GM19455 (cell line): ENCODE measurements at regions not wholly inside any gene's neighbourhood (a gene's known extent, or its start where the extent isn't known, plus 50 kb on each side); places are given as distances from the start of the nearest gene placed in this dataset.
"Not testable (repeated sequence)": the region's sequence is repeated elsewhere in the genome, so short reads cannot be mapped to it uniquely, and the experiment has no call there.

ENCODE experiments used
- ATAC-seq: cut with Tn5 transposase; IDR thresholded peaks from one replicate; pipeline ENCODE4 v1.9.1; 2021; ENCODE audit not compliant: unreplicated experiment

DNA sequence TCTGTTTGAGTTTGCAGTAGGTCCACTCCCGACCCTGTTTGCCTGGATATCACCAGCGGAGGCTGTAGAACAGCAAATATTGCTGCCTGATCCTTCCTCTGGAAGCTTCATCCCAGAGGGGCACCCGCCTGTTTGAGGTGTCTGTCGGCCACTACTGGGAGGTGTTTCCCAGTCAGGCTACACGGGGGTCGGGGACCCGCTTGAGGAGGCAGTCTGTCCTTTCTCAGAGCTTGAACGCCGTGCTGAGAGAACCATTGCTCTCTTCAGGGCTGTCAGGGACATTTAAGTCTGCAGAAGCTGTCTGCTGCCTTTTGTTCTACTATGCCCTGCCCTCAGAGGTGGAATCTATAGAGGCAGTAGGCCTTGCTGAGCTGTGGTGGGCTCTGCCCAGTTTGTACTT lies 422.3 kb downstream of the CCDC85A start:
- not testable (repeated sequence) for ATAC-seq

DNA sequence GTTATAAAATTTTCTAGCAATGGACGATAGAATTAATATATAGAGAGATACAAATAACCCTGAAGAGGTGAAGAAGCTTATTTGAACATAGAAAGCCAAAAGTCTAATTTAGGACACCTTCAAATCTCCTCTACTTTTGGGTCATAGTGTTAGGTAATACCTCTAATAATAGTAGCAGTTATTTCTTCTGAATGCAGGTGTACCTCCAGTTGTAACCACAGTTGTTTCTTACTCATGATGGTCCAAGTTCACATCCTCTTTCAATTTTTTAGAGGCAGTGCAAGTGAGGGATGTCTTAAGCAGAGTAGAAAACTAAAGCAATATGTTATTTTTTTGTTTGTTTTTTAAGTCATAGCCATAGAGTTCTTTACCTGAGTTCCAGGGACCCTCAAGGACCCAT lies 429.5 kb downstream of the CCDC85A start:
- ATAC-seq: no peak

DNA sequence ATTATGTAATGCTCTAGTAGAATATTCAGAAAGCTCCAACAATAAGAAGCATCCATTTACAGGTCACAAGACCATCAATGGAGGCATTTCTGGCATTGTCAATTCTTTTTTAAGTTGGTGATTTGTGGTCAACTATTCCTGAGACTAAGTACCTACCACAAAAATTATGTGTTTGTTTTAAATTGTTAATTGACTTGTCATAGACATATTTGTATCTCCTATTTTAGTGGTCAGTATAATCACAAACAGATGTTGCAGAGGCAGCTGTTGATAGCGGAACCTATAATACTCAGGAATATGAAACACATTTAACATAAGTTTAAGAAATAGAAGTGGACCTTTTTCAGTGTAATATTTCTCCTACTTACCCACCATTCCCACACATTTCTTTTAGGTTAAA lies 430.1 kb downstream of the CCDC85A start:
- no peak for ATAC-seq

DNA sequence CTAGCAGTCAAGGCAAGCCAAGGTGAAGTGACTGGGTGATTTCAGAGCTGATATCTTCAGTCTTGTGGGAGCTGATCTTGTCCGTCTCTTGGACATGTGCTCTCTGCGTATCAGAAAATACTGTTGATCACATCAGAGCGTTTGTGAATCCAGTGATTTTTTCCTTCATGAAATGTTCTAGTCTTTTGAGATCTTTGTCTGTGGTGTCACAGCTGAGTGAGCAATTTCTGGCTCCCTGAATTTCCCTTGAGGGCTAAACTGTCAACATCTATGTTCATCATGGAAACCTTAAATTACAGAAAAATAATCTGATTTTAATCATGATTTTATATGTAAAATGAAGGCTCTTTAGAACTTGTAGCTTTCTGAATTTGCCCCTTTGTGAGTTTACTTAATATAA lies 432.0 kb downstream of the CCDC85A start:
- ATAC-seq: no peak

DNA sequence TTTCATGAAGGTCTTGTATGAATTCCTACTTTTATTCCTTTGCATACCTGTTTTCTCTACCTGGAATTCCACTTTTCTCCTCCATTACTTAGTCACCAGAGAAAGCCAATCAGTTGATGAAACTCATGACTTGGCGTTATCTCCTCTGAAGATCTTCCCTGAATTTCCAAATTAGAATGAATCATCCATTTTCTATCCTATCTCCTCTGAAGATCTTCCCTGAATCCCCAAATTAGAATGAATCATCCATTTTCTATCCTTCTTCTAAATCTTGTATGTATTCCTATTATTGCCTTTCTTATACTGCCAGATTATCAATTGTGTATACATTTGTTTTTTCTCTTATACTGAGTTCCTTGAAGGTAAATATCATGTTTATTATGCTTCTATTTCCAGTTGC lies 440.4 kb downstream of the CCDC85A start:
- no peak for ATAC-seq

DNA sequence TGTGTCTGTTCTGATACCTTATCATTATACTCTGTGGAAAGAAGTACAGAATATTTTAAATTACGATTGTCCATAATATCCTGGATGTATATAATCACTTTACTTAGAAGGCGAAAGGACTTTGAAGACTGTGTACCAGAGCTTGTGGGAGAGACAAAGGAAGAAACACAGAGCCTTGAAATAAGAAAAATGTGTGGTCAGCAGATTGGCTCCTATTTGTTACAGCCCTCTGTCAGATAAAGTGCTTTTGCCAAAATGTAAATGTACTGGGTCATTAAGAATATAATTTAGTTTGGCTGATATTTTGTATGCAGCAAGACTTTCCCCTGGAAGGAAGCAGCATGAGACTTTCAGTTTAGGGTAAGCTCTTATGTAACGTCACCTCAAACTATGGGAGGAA lies 443.1 kb downstream of the CCDC85A start:
- no peak for ATAC-seq

DNA sequence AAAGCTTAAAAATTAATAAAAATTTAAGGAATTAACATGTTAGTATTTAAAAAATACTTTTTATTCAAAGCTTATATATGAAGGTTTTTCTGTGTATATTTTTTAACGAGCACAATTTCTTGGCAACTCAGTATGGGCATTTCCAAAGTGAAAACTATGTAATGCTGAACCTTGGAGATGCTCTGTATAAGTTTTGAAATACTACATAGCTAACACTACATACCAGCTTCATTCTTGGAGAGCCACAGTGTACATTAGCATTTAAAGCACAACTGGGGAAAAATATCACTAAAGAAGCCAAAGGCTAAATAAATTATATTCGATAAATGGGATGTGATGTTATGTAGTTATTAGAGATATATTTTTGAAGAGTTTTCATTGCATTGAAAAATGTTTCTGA lies 446.5 kb downstream of the CCDC85A start:
- ATAC-seq: no peak

DNA sequence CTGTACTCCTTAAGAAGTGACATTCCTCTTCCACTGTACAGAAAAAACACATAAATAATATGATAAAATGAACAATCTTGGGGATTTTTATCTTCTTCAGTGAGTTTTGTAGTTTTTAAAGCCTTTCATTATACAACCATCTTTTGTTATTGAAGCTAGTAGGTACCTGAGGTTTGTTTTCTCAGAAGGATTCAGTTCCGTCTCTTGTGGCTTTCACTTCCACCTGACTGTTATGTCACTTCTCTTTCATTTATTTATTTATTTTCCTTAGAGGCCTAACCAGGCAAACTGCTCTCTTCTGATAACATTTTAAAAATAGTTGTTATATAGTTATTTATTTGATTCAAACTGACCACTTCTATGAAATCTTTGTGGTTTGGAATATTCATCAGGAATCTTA lies 464.2 kb downstream of the CCDC85A start:
- no peak for ATAC-seq

DNA sequence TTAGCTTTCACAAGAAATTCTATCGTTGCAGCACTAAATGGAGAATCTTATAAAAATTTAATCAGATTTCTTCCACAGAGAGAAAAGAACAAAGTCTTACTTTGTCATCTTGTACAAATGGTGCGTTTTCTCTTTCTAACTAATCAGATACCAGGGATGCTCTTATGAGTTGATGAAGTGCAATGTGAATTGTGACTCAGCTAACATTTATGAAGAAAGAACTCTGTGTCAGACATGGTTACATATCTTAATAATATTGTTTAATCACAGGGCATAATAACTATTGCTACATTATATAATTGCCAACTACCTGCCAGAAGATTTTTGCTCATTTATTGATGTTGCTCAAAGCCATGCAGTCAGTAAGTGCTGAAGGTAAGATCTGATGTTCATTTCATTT lies 465.0 kb downstream of the CCDC85A start:
- no peak for ATAC-seq

DNA sequence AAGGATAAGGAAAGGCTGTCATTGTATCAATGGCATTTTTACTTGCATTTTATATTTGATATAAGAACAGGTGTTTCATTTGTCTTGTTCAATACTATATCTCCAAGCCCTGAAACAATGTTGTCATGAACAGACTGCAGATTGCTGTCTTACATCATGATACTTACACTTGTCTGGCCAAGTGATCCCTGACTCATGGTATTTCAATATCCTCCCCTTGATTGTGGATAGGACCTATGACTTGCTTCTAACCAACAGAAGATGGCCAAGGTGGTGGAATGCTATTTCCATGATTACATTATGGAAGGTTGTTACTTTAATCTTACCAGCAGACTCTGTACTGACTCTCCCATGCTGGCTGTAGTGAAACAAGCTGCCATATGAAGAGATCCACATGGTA lies 471.1 kb downstream of the CCDC85A start:
- no peak for ATAC-seq

DNA sequence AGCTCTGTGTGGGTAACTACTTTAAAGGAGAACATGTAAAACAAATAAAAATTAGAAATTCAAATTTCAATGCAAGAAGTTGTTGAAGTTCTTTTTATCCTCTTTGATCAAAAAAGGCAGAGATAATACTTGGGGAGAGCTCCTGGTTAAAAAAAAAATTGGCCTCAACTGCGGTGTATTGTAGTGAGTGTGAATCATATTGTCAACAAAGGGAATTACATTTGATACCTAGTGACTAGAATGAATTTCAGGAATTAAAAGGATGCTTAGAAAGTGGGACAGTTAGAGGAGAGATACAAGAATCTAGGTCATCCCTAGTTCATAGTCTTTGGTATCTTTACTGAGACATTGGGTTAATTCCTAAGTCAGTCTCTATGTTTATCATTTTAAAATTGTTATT lies 473.0 kb downstream of the CCDC85A start:
- ATAC-seq: no peak

DNA sequence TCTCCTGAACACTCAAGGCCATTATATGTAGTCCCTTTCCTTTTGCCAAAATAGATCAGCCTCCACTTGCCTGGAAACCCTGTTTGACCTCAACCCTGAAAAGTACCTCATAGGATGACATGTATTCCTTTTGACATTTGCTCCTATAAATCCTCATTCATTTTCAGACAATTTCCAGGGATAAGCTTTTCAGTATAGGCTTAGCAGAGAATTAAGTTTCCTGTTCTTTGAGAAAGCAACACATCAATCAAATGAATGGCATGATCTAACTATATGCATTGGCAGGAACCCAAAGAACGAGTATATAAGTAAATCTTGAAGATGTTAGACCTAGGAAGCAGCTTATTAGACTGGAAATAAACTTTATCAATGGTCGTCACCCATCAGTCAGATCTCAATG lies 483.0 kb downstream of the CCDC85A start:
- no peak for ATAC-seq

DNA sequence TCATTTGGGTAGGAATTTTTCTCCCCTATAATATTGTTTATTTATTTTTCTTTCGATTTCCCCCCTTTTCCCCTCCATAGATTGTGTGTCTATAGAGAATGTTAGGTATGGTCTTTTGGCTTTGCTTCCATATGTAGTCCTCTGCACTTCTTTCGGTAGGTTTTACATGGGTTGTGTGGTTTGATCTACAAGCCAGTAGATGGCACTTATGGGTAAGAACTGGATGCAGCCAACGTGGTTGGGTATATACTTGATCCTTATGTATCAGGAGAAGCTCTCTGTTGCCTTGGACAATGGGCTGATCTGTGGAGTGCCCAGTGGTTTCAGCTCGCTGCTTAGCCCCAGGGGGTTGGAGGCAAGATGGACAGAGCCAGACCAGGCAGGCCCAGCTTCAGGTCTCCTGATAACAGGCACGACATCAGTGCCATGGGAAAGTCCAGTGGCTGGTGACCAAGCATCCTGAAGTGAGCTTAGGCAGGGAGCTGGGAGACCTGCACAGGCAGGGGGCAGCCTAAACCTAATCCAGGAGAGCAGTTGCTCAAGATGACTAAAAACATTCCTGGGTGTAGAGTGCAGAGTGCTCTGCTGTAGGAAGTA lies 488.3 kb downstream of the CCDC85A start:
- no peak for ATAC-seq

DNA sequence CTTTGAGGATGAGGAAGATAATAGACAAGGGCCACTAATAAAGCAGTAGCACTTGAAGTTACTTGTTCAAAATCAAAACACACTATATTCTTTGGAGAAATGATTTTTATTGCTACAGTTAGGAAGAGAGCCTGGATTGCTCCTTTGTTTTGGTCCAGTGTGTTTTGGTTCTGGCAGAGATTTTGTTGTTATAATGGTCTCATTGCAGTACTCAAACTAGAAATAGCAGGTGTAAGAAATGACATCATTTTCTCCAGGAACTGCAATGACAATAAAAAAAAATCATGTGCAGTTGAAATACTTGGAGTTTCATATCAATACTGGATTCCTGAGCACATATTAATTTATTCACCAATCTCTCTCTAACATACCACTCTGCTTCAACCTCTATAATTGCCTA lies 490.3 kb downstream of the CCDC85A start:
- ATAC-seq: no peak

DNA sequence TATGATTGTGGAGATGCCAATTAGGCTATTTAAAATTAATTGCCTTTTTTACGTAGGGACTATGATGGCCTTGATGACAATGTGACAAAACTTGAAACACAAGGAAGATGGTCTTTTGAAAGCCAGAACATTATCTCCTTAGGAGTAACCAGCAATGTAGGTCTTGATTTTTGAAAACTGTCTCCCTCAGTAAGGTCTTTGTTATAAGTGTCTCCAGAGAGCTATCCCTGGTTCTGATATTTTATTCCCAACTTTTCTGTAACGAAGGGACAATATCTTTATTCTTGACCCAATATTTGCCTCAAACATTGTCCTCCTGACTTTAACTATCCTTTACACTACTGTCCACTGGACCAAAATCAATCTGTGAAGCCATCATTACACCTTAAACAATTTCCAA lies 493.2 kb downstream of the CCDC85A start:
- no peak for ATAC-seq

DNA sequence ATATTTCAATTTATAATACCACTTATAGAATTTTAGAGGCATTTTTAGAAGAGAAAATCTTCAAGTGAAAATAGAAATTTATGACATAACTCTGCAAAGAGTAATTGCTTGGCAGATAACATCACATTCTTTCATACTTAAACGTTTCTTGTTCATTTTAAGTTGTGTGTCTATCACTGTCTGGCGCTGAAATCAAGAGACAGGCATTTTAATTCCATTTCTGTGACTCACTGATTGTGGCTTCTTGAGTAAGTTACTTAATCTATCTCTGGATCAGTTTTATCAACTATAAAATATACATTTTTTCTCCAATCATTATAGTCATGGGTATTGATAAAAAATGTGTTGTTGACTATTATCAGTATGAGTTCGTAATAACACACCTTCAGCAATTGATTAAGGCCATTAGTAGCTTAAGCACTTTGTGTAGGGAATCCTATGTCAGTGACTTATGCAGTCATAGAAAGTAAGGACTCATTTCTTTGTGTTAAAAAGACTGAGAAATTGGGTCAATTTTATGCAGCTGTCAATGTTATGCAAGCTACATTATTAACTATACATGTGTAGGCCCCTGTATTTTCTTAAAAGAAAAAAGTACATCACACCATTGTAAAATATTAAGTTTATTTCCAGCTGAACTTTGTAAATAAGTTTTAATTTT lies 497.3 kb downstream of the CCDC85A start:
- no peak for ATAC-seq

DNA sequence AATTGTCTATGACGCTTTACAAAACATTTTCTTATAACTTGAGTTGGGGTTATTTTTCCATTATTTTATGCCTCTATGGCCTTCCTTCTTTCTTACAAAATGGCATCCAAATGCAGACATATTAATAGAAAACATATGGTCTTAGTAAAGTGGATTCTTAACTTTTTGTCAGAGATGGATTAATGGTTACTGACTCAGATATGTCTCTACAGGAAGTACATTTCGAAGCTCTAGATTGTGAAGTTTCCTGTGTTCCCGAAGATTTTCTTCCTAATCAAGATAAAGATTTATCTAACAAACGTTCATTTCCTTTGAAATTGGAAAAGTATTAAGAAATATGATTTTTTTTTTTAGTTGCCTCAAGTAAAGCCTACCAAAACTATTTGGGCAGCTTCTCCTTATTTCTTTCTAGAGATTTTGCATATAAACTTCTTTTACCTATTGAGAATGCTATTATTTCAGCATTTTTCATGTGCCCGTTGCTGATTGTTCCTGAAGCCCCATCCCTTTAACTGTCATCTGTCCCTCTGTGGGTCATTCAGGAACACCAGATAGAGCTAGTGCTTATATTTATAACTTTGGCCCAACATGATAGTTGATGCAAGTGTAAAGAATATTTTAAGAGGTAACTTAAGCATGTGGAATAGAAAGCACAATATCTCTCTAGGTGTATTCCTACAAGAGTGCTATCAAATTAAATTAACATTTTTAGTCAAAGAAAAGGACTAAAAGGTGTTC lies 498.0 kb downstream of the CCDC85A start:
- no peak for ATAC-seq

DNA sequence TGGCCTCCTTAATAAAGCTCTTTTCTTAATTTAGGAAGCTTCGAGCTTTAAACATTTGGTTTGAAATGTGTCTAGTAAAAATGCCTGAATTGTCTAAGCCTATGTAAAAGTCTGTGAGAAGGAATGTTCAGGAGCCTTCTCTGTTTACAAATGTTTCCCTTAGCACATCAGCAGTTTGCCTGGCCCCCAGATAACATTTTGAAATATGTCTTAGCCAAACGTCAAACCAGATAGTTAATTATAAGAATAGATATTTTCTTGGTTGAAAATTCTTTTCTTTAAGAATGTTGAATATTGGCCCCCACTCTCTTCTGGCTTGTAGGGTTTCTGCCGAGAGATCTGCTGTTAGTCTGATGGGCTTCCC lies 498.6 kb downstream of the CCDC85A start:
- no peak for ATAC-seq

DNA sequence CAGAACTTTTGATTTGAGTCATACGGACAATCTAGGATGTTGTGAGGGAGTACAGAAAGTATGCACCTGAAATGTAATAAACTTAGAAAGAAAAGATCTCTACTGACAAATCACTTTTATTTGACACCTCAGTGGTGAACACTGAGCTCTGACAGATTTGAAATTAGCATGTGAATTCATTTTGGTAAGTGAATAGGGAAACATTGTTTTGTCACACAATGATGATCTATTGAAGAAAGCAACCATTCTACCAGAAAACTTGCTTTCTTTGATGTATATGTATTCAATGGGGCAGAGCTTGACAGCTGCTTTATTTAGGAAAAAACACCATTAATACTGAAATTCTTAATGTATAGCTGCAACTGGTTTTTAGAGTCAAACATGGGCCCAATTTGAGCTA lies 500.5 kb downstream of the CCDC85A start:
- no peak for ATAC-seq

DNA sequence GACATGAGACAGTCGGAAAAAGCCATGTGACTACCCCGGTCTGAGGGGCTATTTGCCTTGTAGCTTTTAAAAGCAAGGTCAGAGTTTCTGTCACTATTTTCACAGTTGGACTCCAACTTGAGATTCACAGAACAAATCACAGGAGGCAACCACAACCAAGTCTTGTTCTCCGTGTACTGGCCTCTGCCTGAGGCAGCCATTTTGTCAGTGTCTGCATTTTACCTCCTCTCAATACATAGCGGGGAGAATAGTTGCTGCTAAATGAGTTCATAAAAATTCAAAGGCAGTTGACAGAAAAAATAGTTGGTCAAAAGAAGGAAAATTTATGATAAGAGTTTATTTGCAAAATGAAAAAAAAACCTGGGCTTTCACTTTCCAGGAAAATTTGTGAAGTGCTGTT lies 501.4 kb downstream of the CCDC85A start:
- no peak for ATAC-seq

DNA sequence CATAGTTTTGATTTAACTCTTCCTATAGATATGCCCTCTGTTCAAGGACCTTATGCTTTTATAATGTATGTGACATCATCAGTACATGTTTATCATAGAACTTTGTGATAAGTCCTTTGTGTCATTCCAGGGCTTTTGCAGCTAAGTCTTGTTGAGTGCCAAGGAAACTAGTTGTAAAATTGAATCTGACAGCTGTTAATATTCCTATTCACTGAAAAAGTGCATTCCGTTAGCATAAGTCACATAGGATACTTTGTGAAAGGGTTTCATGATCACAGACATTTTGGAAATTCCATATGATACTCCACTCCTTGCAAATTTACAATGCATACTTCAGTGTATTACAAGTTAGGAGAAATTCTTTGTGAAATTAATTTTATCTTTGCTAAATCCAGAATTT lies 503.4 kb downstream of the CCDC85A start:
- ATAC-seq: no peak

DNA sequence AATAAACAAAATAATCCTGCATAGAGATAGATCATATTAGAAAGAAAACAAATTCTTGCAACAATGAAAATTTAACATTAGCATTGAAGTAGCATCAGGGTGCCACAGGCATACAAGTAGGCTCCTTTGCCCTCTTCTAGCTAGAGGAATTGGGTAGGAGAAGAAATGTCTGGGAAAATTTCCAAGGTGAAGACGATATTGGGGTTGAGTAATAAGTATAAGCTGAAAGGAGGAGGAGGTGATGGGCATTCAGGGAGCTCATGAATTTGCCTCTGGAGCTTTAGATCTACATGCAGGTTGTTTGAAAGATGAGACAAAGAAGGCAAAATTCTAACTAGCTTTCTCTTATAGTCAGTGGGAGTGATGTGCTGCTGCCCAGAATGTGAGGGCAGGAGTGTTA lies 504.9 kb downstream of the CCDC85A start:
- ATAC-seq: no peak

DNA sequence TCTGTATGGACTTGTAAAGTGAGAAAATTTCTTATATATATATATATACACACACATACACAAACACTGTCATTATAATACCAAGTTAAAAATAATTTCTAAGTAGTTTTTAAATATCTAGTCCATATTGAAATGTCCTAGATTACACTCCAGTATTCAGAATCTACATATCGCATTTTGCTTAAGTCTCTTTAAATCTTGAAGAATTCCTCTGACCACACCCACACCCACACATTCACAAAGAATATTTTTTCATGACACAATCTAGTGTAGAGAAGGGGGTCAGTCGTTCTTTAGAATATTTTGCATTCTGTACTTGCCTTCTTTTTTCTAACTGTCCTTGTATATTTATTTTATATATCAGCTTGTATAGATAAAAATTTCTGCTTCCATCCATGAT lies 509.7 kb downstream of the CCDC85A start:
- no peak for ATAC-seq
